K562 (cell line): ENCODE measurements at regions not wholly inside any gene's neighbourhood (a gene's known extent, or its start where the extent isn't known, plus 50 kb on each side); places are given as distances from the start of the nearest gene placed in this dataset.
A peak's percentile ranks its signal among the peaks of the same experiment; 100 is the strongest.

ENCODE experiments used
- ARHGAP35 ChIP-seq: fragments of 450-650 bp; IDR thresholded peaks from 2 replicates; pipeline ENCODE4 v1.6.1; 2018; ENCODE audit not compliant: partially characterized antibody
- ARID2 ChIP-seq: fragments of 450-650 bp; IDR thresholded peaks from 2 replicates; pipeline ENCODE4 v1.6.1; 2017; ENCODE audit warnings: antibody characterized with exemption, mild to moderate bottlenecking
- KAT8 ChIP-seq: fragments of 450-650 bp; IDR thresholded peaks from 2 replicates; pipeline ENCODE4 v1.6.1; 2016; ENCODE audit warnings: low read depth, mild to moderate bottlenecking
- MYC ChIP-seq, 2 experiments: fragments of 250-450 bp in 1 of 2; sonication (Bioruptor Pico) in 1 of 2; IDR thresholded peaks; 2 replicates each; pipeline versions ENCODE4 v1.5.1 to v1.6.1; 2012 to 2021; ENCODE audit warnings: low read depth in 2 of 2, borderline replicate concordance in 1 of 2, improper control_type of control experiment in 1 of 2, low read length in 1 of 2, mild to moderate bottlenecking in 1 of 2, moderate library complexity in 1 of 2
- NBN ChIP-seq: fragments of 450-650 bp; IDR thresholded peaks from 2 replicates; pipeline ENCODE4 v1.6.1; 2016; ENCODE audit warnings: low read depth, mild to moderate bottlenecking
- PML ChIP-seq: IDR thresholded peaks from 2 replicates; pipeline ENCODE4 v1.6.1; 2012; ENCODE audit warnings: low read length, inconsistent platforms
- POLR3A ChIP-seq: IDR thresholded peaks from 2 replicates; pipeline ENCODE4 v1.6.1; 2011; ENCODE audit warnings: borderline replicate concordance, mild to moderate bottlenecking, moderate library complexity; ENCODE audit not compliant: insufficient read length, insufficient read depth; ENCODE audit errors: extremely low read depth
- RBM15 ChIP-seq: fragments of 200-400 bp; formaldehyde crosslinking; IDR thresholded peaks from 2 replicates; pipeline ENCODE4 v1.6.1; 2018; ENCODE audit warnings: mild to moderate bottlenecking, low read length, moderate library complexity; ENCODE audit not compliant: insufficient read depth
- SMARCA4 ChIP-seq: fragments of 450-650 bp; IDR thresholded peaks from 2 replicates; pipeline ENCODE4 v1.6.1; 2016
- SMARCB1 ChIP-seq: IDR thresholded peaks from 2 replicates; pipeline ENCODE4 v1.6.1; 2011; ENCODE audit warnings: improper control_type of control experiment, low read depth; ENCODE audit not compliant: insufficient read length
- SREBF1 ChIP-seq: fragments of 150-350 bp; IDR thresholded peaks from 2 replicates; pipeline ENCODE4 v1.6.1; 2014; ENCODE audit warnings: antibody characterized with exemption, low read depth, low read length, borderline replicate concordance
- ZBTB1 ChIP-seq: sonication (generic); formaldehyde crosslinking; IDR thresholded peaks from 2 replicates; pipeline ENCODE4 v1.8.1; 2023; ENCODE audit warnings: missing genetic modification reagents, low read depth, mild to moderate bottlenecking, borderline replicate concordance
- ZKSCAN8 ChIP-seq: fragments of 200-800 bp; sonication (Bioruptor generic); IDR thresholded peaks from 2 replicates; pipeline ENCODE4 v1.6.1; 2016; ENCODE audit warnings: missing genetic modification characterization, missing compliant biosample characterization
- ZNF239 ChIP-seq: fragments of 250-450 bp; sonication (Bioruptor Pico); IDR thresholded peaks from 2 replicates; pipeline ENCODE4 v1.4.0; 2020; ENCODE audit warnings: mild to moderate bottlenecking
- ZNF431 ChIP-seq: sonication (generic); formaldehyde crosslinking; IDR thresholded peaks from 2 replicates; pipeline ENCODE4 v1.8.0; 2022; ENCODE audit warnings: mild to moderate bottlenecking, missing genetic modification reagents
- ZNF444 ChIP-seq: fragments of 250-450 bp; sonication (Bioruptor Pico); IDR thresholded peaks from 2 replicates; pipeline ENCODE4 v1.4.0; 2020; ENCODE audit warnings: mild to moderate bottlenecking, moderate library complexity
- ZNF77 ChIP-seq: fragments of 250-450 bp; sonication (Bioruptor Pico); IDR thresholded peaks from 2 replicates; pipeline ENCODE4 v1.5.0; 2020
- TF ChIP-seq, protein P1 (sequence below): sonication (generic); formaldehyde crosslinking; IDR thresholded peaks from 2 replicates; pipeline ENCODE4 v1.8.1; 2023; ENCODE audit warnings: mild to moderate bottlenecking, missing genetic modification reagents
- TF ChIP-seq, protein P2 (sequence below): conservative IDR thresholded peaks from 2 replicates; pipeline ENCODE4 v1.6.1; 2011; ENCODE audit warnings: low read depth, mild to moderate bottlenecking, low read length; ENCODE audit not compliant: control insufficient read depth
- TF ChIP-seq, protein P3 (sequence below): sonication (generic); formaldehyde crosslinking; IDR thresholded peaks from 2 replicates; pipeline ENCODE4 v1.8.0; 2022; ENCODE audit warnings: mild to moderate bottlenecking, missing genetic modification reagents
- TF ChIP-seq, protein P4 (sequence below): fragments of 250-450 bp; sonication (Bioruptor Pico); IDR thresholded peaks from 2 replicates; pipeline ENCODE4 v1.8.0; 2021; ENCODE audit warnings: moderate library complexity, mild to moderate bottlenecking, inconsistent platforms

DNA sequence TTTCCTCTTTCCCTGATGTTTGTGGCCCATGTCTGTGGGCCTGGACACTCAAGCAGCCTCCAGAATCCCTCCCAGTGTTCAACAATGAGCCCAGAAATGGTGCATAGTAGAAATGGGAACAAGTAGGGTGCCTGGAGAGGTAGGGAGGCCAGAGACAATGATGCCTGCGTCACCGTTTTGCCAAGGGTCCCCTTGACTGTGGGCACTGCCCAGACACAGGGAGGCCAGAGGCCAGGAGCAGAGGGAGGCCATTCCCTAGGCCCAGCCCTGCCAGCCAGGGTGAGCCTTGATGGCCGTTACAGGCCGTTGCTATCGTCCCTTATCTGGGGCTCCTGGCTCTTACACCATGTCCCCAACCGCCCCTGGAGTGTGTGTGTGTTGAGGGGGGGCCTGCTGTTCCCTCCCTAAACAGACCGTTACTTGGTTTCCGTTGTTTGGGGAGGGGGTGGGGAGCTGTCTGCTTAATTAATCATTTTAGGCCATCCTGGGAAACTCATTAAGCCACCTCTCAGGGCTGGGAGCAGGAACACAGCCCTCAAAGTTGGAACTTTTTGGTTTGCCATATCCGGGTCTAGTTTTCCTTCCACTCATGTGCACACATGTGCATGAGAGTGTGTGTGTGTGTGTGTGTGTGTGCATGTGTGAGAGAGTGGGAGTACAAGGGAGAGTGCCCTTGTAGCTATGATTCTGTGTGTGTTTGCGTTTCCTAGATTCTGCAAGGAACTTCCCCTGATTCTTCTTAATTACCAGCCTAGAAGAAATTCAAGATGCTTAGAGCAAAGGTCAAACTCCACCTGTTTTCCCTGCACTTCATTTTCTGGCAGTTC lies 135.2 kb upstream of the HAAO start (continued):
- TF ChIP-seq, protein P1, sequence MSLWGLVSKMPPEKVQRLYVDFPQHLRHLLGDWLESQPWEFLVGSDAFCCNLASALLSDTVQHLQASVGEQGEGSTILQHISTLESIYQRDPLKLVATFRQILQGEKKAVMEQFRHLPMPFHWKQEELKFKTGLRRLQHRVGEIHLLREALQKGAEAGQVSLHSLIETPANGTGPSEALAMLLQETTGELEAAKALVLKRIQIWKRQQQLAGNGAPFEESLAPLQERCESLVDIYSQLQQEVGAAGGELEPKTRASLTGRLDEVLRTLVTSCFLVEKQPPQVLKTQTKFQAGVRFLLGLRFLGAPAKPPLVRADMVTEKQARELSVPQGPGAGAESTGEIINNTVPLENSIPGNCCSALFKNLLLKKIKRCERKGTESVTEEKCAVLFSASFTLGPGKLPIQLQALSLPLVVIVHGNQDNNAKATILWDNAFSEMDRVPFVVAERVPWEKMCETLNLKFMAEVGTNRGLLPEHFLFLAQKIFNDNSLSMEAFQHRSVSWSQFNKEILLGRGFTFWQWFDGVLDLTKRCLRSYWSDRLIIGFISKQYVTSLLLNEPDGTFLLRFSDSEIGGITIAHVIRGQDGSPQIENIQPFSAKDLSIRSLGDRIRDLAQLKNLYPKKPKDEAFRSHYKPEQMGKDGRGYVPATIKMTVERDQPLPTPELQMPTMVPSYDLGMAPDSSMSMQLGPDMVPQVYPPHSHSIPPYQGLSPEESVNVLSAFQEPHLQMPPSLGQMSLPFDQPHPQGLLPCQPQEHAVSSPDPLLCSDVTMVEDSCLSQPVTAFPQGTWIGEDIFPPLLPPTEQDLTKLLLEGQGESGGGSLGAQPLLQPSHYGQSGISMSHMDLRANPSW (CRISPR knock-in tag): no peak
- TF ChIP-seq, protein P2, sequence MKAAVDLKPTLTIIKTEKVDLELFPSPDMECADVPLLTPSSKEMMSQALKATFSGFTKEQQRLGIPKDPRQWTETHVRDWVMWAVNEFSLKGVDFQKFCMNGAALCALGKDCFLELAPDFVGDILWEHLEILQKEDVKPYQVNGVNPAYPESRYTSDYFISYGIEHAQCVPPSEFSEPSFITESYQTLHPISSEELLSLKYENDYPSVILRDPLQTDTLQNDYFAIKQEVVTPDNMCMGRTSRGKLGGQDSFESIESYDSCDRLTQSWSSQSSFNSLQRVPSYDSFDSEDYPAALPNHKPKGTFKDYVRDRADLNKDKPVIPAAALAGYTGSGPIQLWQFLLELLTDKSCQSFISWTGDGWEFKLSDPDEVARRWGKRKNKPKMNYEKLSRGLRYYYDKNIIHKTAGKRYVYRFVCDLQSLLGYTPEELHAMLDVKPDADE: peak; percentile 63; the same call in 1 of the 2 replicates
- TF ChIP-seq RBM15: no peak
- TF ChIP-seq ZNF77 (CRISPR knock-in tag): no peak
- TF ChIP-seq, protein P3, sequence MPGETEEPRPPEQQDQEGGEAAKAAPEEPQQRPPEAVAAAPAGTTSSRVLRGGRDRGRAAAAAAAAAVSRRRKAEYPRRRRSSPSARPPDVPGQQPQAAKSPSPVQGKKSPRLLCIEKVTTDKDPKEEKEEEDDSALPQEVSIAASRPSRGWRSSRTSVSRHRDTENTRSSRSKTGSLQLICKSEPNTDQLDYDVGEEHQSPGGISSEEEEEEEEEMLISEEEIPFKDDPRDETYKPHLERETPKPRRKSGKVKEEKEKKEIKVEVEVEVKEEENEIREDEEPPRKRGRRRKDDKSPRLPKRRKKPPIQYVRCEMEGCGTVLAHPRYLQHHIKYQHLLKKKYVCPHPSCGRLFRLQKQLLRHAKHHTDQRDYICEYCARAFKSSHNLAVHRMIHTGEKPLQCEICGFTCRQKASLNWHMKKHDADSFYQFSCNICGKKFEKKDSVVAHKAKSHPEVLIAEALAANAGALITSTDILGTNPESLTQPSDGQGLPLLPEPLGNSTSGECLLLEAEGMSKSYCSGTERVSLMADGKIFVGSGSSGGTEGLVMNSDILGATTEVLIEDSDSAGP (CRISPR knock-in tag): no peak
- TF ChIP-seq POLR3A: no peak
- peak; percentile 43; the same call in 1 of the 2 replicates for TF ChIP-seq MYC (IDR thresholded peaks at IDR 0.05; ENCODE audit: low read depth, low read length)
- TF ChIP-seq MYC (CRISPR knock-in tag; IDR thresholded peaks at IDR 0.05; ENCODE audit: borderline replicate concordance, low read depth): no peak
- no peak for TF ChIP-seq ARID2
- peak; percentile 64; the same call in 1 of the 2 replicates for TF ChIP-seq ZKSCAN8
- TF ChIP-seq PML: no peak
- no peak for TF ChIP-seq ZNF431
- TF ChIP-seq ZNF444 (CRISPR knock-in tag): 0 out of 2 replicates have a peak, but pooled peaks have one; percentile 26
- no peak for TF ChIP-seq ARHGAP35
- no peak for TF ChIP-seq SREBF1
- TF ChIP-seq, protein P4, sequence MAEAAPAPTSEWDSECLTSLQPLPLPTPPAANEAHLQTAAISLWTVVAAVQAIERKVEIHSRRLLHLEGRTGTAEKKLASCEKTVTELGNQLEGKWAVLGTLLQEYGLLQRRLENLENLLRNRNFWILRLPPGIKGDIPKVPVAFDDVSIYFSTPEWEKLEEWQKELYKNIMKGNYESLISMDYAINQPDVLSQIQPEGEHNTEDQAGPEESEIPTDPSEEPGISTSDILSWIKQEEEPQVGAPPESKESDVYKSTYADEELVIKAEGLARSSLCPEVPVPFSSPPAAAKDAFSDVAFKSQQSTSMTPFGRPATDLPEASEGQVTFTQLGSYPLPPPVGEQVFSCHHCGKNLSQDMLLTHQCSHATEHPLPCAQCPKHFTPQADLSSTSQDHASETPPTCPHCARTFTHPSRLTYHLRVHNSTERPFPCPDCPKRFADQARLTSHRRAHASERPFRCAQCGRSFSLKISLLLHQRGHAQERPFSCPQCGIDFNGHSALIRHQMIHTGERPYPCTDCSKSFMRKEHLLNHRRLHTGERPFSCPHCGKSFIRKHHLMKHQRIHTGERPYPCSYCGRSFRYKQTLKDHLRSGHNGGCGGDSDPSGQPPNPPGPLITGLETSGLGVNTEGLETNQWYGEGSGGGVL (CRISPR knock-in tag): no peak
- TF ChIP-seq NBN: no peak
- TF ChIP-seq SMARCB1: no peak
- TF ChIP-seq ZBTB1 (CRISPR knock-in tag): no peak
- peak; percentile 77 for TF ChIP-seq ZNF239 (CRISPR knock-in tag)
- TF ChIP-seq SMARCA4: peak; percentile 72
- TF ChIP-seq KAT8: no peak
